ENCODE measurements at regions not wholly inside any gene's neighbourhood (a gene's known extent, or its start where the extent isn't known, plus 50 kb on each side); places are given as distances from the start of the nearest gene placed in this dataset.

DNA sequence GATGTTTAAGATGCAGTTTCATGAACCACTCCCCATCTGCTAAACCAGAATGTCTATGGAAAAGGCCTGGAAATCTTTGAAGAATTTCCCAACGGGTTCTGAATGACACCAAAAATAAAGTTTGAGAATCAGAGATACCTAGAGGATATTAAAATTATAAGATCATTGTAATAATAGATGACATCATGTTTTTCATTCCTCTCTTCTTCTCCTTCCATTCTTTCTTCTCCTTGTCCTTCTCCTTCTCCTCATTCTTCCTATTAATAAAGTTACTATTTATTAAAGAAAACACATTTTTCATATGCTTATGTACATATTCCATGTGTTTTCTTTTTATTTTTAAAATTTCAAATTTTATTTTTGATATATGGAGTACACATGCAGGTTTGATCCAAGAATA lies 1449.4 kb downstream of the LRFN5 start:
- H2AFZ ChIP-seq = no peak overlapping the region
- H3K4me2 ChIP-seq = no peak overlapping the region
- H3K4me1 ChIP-seq (ENCODE audit: insufficient read depth) = no peaks in the 10 kb centered on the region
- no peaks in the 10 kb centered on the region for H3K27me3 ChIP-seq (ENCODE audit: insufficient read depth)
- DNase-seq (ENCODE audit: low spot score) (no peak), ATAC-seq (no peak)
- no peaks in the 10 kb centered on the region for H3K79me2 ChIP-seq (replicated peaks; ENCODE audit: insufficient read depth)
- H3K36me3 ChIP-seq (ENCODE audit: insufficient read depth) = no peaks in the 10 kb centered on the region
- no peaks in the 10 kb centered on the region for H3K9me2 ChIP-seq (ENCODE audit: insufficient read depth)
- H3K4me3 Mint-ChIP-seq = no peak overlapping the region
- H3K36me3 Mint-ChIP-seq (ENCODE audit: low read depth) = no peaks in the 10 kb centered on the region; the same call in 2 of the 3 replicates
- TF ChIP-seq, protein P1, sequence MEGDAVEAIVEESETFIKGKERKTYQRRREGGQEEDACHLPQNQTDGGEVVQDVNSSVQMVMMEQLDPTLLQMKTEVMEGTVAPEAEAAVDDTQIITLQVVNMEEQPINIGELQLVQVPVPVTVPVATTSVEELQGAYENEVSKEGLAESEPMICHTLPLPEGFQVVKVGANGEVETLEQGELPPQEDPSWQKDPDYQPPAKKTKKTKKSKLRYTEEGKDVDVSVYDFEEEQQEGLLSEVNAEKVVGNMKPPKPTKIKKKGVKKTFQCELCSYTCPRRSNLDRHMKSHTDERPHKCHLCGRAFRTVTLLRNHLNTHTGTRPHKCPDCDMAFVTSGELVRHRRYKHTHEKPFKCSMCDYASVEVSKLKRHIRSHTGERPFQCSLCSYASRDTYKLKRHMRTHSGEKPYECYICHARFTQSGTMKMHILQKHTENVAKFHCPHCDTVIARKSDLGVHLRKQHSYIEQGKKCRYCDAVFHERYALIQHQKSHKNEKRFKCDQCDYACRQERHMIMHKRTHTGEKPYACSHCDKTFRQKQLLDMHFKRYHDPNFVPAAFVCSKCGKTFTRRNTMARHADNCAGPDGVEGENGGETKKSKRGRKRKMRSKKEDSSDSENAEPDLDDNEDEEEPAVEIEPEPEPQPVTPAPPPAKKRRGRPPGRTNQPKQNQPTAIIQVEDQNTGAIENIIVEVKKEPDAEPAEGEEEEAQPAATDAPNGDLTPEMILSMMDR (conservative IDR thresholded peaks at IDR 0.05; ENCODE audit: low read depth in 2 of 2) = no peak
- TF ChIP-seq EZH2 (IDR thresholded peaks at IDR 0.05; ENCODE audit: low read depth, unreplicated experiment) (no peak), CREB1 (CRISPR knock-in tag; IDR thresholded peaks at IDR 0.05; ENCODE audit: low read depth) (no peak)
- H3K9me3 Mint-ChIP-seq = no peaks in the 10 kb centered on the region; the same call in 2 of the 3 replicates
- H3K27ac ChIP-seq (ENCODE audit: low read depth) = no peak overlapping the region
- H3K27me3 Mint-ChIP-seq (ENCODE audit: insufficient read depth, low read depth, poor library complexity) = no peaks in the 10 kb centered on the region
- no peaks in the 10 kb centered on the region for H3F3A ChIP-seq (replicated peaks; ENCODE audit: low read depth)
- no peaks in the 10 kb centered on the region for H4K20me1 ChIP-seq (replicated peaks; ENCODE audit: insufficient read depth)
- no peak overlapping the region for H3K27ac Mint-ChIP-seq
- no peak overlapping the region for H3K4me3 ChIP-seq
- H3K4me1 Mint-ChIP-seq = no peaks in the 10 kb centered on the region

DNA sequence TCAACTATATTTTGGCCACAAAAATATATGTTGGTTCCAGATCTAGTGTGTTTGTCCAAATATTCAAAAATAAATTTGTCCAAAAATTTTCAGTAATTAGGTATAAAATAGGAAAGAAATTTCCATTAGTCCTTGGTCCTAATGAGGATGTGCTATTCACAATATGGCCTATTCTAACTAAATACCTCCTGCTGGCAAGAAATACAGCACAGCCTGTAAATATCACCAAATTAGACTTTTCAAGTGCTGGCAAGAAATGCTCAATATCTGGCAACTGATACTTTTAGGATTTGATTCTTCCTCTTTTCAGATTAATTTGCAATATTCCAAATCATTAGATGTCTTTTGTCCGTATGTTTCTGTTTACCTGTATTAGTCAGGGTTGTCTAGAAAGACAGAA lies 1446.2 kb downstream of the LRFN5 start:
- no peak overlapping the region for H3K27ac Mint-ChIP-seq
- H2AFZ ChIP-seq = no peak overlapping the region
- TF ChIP-seq POLR2AphosphoS5 (IDR thresholded peaks at IDR 0.05; ENCODE audit: low read depth) (no peak), EZH2phosphoT487 (IDR thresholded peaks at IDR 0.05; ENCODE audit: unreplicated experiment) (no peak), STAT1 (IDR thresholded peaks at IDR 0.05; ENCODE audit: unreplicated experiment) (no peak)
- TF ChIP-seq, protein P2, sequence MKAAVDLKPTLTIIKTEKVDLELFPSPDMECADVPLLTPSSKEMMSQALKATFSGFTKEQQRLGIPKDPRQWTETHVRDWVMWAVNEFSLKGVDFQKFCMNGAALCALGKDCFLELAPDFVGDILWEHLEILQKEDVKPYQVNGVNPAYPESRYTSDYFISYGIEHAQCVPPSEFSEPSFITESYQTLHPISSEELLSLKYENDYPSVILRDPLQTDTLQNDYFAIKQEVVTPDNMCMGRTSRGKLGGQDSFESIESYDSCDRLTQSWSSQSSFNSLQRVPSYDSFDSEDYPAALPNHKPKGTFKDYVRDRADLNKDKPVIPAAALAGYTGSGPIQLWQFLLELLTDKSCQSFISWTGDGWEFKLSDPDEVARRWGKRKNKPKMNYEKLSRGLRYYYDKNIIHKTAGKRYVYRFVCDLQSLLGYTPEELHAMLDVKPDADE (IDR thresholded peaks at IDR 0.05) = no peak
- no peaks in the 10 kb centered on the region for H3F3A ChIP-seq (replicated peaks; ENCODE audit: low read depth)
- H3K36me3 ChIP-seq (ENCODE audit: insufficient read depth) = no peaks in the 10 kb centered on the region
- H3K27me3 Mint-ChIP-seq (ENCODE audit: insufficient read depth, low read depth, poor library complexity) = no peaks in the 10 kb centered on the region
- no peaks in the 10 kb centered on the region for H3K9me3 Mint-ChIP-seq
- H3K4me3 ChIP-seq = no peak overlapping the region
- no peaks in the 10 kb centered on the region for H3K27me3 ChIP-seq (ENCODE audit: insufficient read depth)
- H3K27ac ChIP-seq (ENCODE audit: low read depth) = no peak overlapping the region
- H3K4me3 Mint-ChIP-seq = no peak overlapping the region
- no peak overlapping the region for H3K4me2 ChIP-seq
- H3K79me2 ChIP-seq (replicated peaks; ENCODE audit: insufficient read depth) = no peaks in the 10 kb centered on the region
- H3K36me3 Mint-ChIP-seq (ENCODE audit: low read depth) = no peaks in the 10 kb centered on the region
- no peaks in the 10 kb centered on the region for H3K4me1 ChIP-seq (ENCODE audit: insufficient read depth)
- DNase-seq (ENCODE audit: low spot score) = no peak
- no peaks in the 10 kb centered on the region for H3K4me1 Mint-ChIP-seq
- H3K9me2 ChIP-seq (ENCODE audit: insufficient read depth) = no peaks in the 10 kb centered on the region
- ATAC-seq = no peak
- H4K20me1 ChIP-seq (replicated peaks; ENCODE audit: insufficient read depth) = no peaks in the 10 kb centered on the region

DNA sequence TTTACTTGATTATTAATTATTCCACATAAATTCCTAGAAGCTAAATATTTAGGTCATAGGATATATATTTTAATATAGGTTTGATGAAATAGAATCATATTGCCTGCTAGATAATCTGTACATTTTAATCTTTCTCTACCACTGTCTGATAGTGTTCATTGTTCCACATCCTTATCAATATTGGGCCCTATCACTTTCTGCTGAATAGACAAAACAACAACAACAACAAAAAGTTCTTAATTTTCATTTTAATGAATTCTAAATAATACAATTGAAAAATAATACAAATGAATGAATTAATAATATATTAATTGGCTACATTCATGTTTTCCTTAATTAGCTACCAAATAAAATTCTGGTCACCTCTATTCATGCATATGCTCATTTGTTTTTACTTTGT lies 1437.2 kb downstream of the LRFN5 start:
- Histone ChIP-seq H3F3A (replicated peaks; ENCODE audit: low read depth) (no peaks in the 10 kb centered on the region), H3K36me3 (ENCODE audit: insufficient read depth) (no peaks in the 10 kb centered on the region), H2AFZ (no peak overlapping the region), H3K27ac (ENCODE audit: low read depth) (no peak overlapping the region), H4K20me1 (replicated peaks; ENCODE audit: insufficient read depth) (no peaks in the 10 kb centered on the region), H3K79me2 (replicated peaks; ENCODE audit: insufficient read depth) (no peaks in the 10 kb centered on the region), H3K4me3 (no peak overlapping the region), H3K9me2 (ENCODE audit: insufficient read depth) (no peaks in the 10 kb centered on the region), H3K4me2 (no peak overlapping the region), H3K27me3 (ENCODE audit: insufficient read depth) (no peaks in the 10 kb centered on the region), H3K4me1 (ENCODE audit: insufficient read depth) (no peaks in the 10 kb centered on the region)
- Mint-ChIP-seq H3K27ac (no peak overlapping the region), H3K36me3 (ENCODE audit: low read depth) (no peaks in the 10 kb centered on the region), H3K27me3 (ENCODE audit: insufficient read depth, low read depth, poor library complexity) (no peaks in the 10 kb centered on the region), H3K9me3 (no peaks in the 10 kb centered on the region), H3K4me3 (no peak overlapping the region), H3K4me1 (no peaks in the 10 kb centered on the region)
- DNase-seq (ENCODE audit: low spot score) (no peak), ATAC-seq (no peak)
- TF ChIP-seq, protein P3, sequence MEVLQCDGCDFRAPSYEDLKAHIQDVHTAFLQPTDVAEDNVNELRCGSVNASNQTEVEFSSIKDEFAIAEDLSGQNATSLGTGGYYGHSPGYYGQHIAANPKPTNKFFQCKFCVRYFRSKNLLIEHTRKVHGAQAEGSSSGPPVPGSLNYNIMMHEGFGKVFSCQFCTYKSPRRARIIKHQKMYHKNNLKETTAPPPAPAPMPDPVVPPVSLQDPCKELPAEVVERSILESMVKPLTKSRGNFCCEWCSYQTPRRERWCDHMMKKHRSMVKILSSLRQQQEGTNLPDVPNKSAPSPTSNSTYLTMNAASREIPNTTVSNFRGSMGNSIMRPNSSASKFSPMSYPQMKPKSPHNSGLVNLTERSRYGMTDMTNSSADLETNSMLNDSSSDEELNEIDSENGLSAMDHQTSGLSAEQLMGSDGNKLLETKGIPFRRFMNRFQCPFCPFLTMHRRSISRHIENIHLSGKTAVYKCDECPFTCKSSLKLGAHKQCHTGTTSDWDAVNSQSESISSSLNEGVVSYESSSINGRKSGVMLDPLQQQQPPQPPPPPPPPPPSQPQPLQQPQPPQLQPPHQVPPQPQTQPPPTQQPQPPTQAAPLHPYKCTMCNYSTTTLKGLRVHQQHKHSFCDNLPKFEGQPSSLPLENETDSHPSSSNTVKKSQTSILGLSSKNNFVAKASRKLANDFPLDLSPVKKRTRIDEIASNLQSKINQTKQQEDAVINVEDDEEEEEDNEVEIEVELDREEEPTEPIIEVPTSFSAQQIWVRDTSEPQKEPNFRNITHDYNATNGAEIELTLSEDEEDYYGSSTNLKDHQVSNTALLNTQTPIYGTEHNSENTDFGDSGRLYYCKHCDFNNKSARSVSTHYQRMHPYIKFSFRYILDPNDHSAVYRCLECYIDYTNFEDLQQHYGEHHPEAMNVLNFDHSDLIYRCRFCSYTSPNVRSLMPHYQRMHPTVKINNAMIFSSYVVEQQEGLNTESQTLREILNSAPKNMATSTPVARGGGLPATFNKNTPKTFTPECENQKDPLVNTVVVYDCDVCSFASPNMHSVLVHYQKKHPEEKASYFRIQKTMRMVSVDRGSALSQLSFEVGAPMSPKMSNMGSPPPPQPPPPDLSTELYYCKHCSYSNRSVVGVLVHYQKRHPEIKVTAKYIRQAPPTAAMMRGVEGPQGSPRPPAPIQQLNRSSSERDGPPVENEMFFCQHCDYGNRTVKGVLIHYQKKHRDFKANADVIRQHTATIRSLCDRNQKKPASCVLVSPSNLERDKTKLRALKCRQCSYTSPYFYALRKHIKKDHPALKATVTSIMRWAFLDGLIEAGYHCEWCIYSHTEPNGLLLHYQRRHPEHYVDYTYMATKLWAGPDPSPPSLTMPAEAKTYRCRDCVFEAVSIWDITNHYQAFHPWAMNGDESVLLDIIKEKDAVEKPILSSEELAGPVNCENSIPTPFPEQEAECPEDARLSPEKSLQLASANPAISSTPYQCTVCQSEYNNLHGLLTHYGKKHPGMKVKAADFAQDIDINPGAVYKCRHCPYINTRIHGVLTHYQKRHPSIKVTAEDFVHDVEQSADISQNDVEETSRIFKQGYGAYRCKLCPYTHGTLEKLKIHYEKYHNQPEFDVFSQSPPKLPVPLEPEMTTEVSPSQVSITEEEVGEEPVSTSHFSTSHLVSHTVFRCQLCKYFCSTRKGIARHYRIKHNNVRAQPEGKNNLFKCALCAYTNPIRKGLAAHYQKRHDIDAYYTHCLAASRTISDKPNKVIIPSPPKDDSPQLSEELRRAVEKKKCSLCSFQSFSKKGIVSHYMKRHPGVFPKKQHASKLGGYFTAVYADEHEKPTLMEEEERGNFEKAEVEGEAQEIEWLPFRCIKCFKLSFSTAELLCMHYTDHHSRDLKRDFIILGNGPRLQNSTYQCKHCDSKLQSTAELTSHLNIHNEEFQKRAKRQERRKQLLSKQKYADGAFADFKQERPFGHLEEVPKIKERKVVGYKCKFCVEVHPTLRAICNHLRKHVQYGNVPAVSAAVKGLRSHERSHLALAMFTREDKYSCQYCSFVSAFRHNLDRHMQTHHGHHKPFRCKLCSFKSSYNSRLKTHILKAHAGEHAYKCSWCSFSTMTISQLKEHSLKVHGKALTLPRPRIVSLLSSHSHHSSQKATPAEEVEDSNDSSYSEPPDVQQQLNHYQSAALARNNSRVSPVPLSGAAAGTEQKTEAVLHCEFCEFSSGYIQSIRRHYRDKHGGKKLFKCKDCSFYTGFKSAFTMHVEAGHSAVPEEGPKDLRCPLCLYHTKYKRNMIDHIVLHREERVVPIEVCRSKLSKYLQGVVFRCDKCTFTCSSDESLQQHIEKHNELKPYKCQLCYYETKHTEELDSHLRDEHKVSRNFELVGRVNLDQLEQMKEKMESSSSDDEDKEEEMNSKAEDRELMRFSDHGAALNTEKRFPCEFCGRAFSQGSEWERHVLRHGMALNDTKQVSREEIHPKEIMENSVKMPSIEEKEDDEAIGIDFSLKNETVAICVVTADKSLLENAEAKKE (CRISPR knock-in tag; IDR thresholded peaks at IDR 0.05) = no peak
- no peak for TF ChIP-seq CREB1 (CRISPR knock-in tag; IDR thresholded peaks at IDR 0.05; ENCODE audit: low read depth)

Measured in GM23338 (cell line).